ENCODE measurements at regions not wholly inside any gene's neighbourhood (a gene's known extent, or its start where the extent isn't known, plus 50 kb on each side); places are given as distances from the start of the nearest gene placed in this dataset.

GRCh38 chr10:35834877-35835494, 192.9 kb upstream of the FZD8 start:
- no peak for TF ChIP-seq CTCF (conservative IDR thresholded peaks at IDR 0.05)
- TF ChIP-seq EZH2 (IDR thresholded peaks at IDR 0.05; ENCODE audit: low read depth) = no peak
